ENCODE measurements at regions not wholly inside any gene's neighbourhood (a gene's known extent, or its start where the extent isn't known, plus 50 kb on each side); places are given as distances from the start of the nearest gene placed in this dataset.
A peak's percentile ranks its signal among the peaks of the same experiment; 100 is the strongest.

GRCh38 chr2:120511947-120512710, 166.2 kb downstream of the INHBB start:
- no peaks in the 10 kb centered on the region for H3K9me3 ChIP-seq (replicated peaks; ENCODE audit: control insufficient read depth, insufficient read depth, low read depth, low read length)
- H3K79me2 ChIP-seq (ENCODE audit: control insufficient read depth, insufficient read depth, low read length) = no peaks in the 10 kb centered on the region
- CTCF ChIA-PET (ENCODE audit: low intra/inter-chr PET ratio) = no interaction called here
- TF ChIP-seq ZNF224 (CRISPR knock-in tag; IDR thresholded peaks at IDR 0.05) (no peak), IFI16 (CRISPR knock-in tag; IDR thresholded peaks at IDR 0.05) (no peak), TAF7 (tag; IDR thresholded peaks at IDR 0.05) (no peak)
- H2AFZ ChIP-seq (ENCODE audit: low read depth, low read length) = no peak overlapping the region
- no peak overlapping the region for H3K27ac ChIP-seq (ENCODE audit: extremely low read depth, low read depth, low read length)
- no peak overlapping the region for H3K9ac ChIP-seq (ENCODE audit: insufficient read depth in 1 of 2, low read depth in 2 of 2, low read length in 2 of 2)
- WGBS (ENCODE audit: insufficient coverage, low coverage, missing lambda C conversion rate) = 2% methylated on average over 17 of the region's 19 CpGs
- POLR2A ChIA-PET = interaction anchor here (0.6 to 0.7 kb wide), 2 partner anchors 52 to 146 kb away, joined by 3 read pairs; no protein-coding TSS in a partner anchor
- ATAC-seq (no peak), DNase-seq (ENCODE audit: extremely low read depth in 1 of 4, low spot score in 3 of 4) (no peak), FAIRE-seq (no peak)
- no peaks in the 10 kb centered on the region for H3K9me1 ChIP-seq (ENCODE audit: control insufficient read depth, insufficient read depth, low read length)
- H3K4me2 ChIP-seq (ENCODE audit: insufficient read depth, low read length) = no peak overlapping the region
- H3K27me3 ChIP-seq (ENCODE audit: control insufficient read depth in 2 of 2, insufficient read depth in 2 of 2, low read length in 2 of 2) = peaks cover 0 to 42% of the 10 kb centered on the region in 2 experiments; a peak in 4 of 5 replicates
- no peak overlapping the region for H3K4me3 ChIP-seq
- BruUV-seq (replicated peaks) = no TSS peak
- intact Hi-C loops (cut with micrococcal nuclease) (no loop called here), in situ Hi-C loops (cut with MboI) (no loop called here)
- no peaks in the 10 kb centered on the region; the same call in 1 of the 2 replicates for H4K20me1 ChIP-seq (replicated peaks; ENCODE audit: control insufficient read depth, insufficient read depth, low read length)
- no peaks in the 10 kb centered on the region for H3K36me3 ChIP-seq (ENCODE audit: control insufficient read depth, insufficient read depth, low read length)
- no peaks in the 10 kb centered on the region for H3K4me1 ChIP-seq (replicated peaks in 1 of 2; ENCODE audit: control insufficient read depth in 2 of 2, insufficient read depth in 2 of 2, low read length in 2 of 2)

- Histone ChIP-seq H3K9me3 (replicated peaks; ENCODE audit: control insufficient read depth, insufficient read depth, low read depth, low read length) (no peaks in the 10 kb centered on the region), H3K4me3 (no peak overlapping the region), H3K9me1 (ENCODE audit: control insufficient read depth, insufficient read depth, low read length) (no peaks in the 10 kb centered on the region), H3K4me2 (ENCODE audit: insufficient read depth, low read length) (no peak overlapping the region), H3K27me3 (ENCODE audit: control insufficient read depth in 2 of 2, insufficient read depth in 2 of 2, low read length in 2 of 2) (peaks cover 0 to 46% of the 10 kb centered on the region in 2 experiments; a peak in 3 of 5 replicates), H3K4me1 (replicated peaks in 1 of 2; ENCODE audit: control insufficient read depth in 2 of 2, insufficient read depth in 2 of 2, low read length in 2 of 2) (no peaks in the 10 kb centered on the region), H3K79me2 (ENCODE audit: control insufficient read depth, insufficient read depth, low read length) (no peaks in the 10 kb centered on the region), H4K20me1 (replicated peaks; ENCODE audit: control insufficient read depth, insufficient read depth, low read length) (no peaks in the 10 kb centered on the region; the same call in 1 of the 2 replicates), H3K9ac (ENCODE audit: insufficient read depth in 1 of 2, low read depth in 2 of 2, low read length in 2 of 2) (no peak overlapping the region), H3K27ac (ENCODE audit: extremely low read depth, low read depth, low read length) (no peak overlapping the region), H2AFZ (ENCODE audit: low read depth, low read length) (no peak overlapping the region), H3K36me3 (ENCODE audit: control insufficient read depth, insufficient read depth, low read length) (no peaks in the 10 kb centered on the region)
- FAIRE-seq (no peak), ATAC-seq (no peak), DNase-seq (ENCODE audit: extremely low read depth in 1 of 4, low spot score in 3 of 4) (no peak)
- TF ChIP-seq HSF4 (CRISPR knock-in tag; IDR thresholded peaks at IDR 0.05; ENCODE audit: borderline replicate concordance) = no peak
- TF ChIP-seq ZFP36 (IDR thresholded peaks at IDR 0.05; ENCODE audit: low read depth, low read length, partially characterized antibody) = peak; percentile 87
- ChIA-PET CTCF (ENCODE audit: low intra/inter-chr PET ratio) (no interaction called here), POLR2A (no interaction called here)
- in situ Hi-C loops (cut with MboI) = no loop called here
- BruUV-seq (replicated peaks) = no TSS peak
- intact Hi-C loops (cut with micrococcal nuclease) = no loop called here
- WGBS (ENCODE audit: insufficient coverage, low coverage, missing lambda C conversion rate) = 3% methylated on average over 8 of the region's 10 CpGs
Measured at GRCh38 chr2:120513776-120514357, 167.9 kb downstream of the INHBB start.
